HEK293 (cell line): ENCODE measurements at regions not wholly inside any gene's neighbourhood (a gene's known extent, or its start where the extent isn't known, plus 50 kb on each side); places are given as distances from the start of the nearest gene placed in this dataset.

Source experiments
- KLF16 ChIP-seq: fragments of 450-650 bp; formaldehyde crosslinking; IDR thresholded peaks from 2 replicates; pipeline ENCODE4 v1.5.1; 2017; ENCODE audit warnings: missing biosample characterization, missing genetic modification characterization
- ZNF830 ChIP-seq: fragments of 450-650 bp; IDR thresholded peaks from 2 replicates; pipeline ENCODE4 v1.5.0; 2018; ENCODE audit warnings: missing biosample characterization, missing genetic modification characterization, low read depth, mild to moderate bottlenecking, moderate library complexity
- TF ChIP-seq, protein P1 (sequence below): fragments of 450-650 bp; formaldehyde crosslinking; optimal IDR thresholded peaks from 2 replicates; pipeline ENCODE3; 2016; ENCODE audit warnings: missing biosample characterization, mild to moderate bottlenecking, missing genetic modification characterization
- TF ChIP-seq, protein P2 (sequence below): fragments of 450-650 bp; formaldehyde crosslinking; IDR thresholded peaks from 2 replicates; pipeline ENCODE4 v1.5.1; 2016; ENCODE audit warnings: missing biosample characterization, missing genetic modification characterization
- TF ChIP-seq, protein P3 (sequence below): fragments of 450-650 bp; formaldehyde crosslinking; IDR thresholded peaks from 2 replicates; pipeline ENCODE4 v1.5.1; 2016; ENCODE audit warnings: missing biosample characterization, missing genetic modification characterization

DNA sequence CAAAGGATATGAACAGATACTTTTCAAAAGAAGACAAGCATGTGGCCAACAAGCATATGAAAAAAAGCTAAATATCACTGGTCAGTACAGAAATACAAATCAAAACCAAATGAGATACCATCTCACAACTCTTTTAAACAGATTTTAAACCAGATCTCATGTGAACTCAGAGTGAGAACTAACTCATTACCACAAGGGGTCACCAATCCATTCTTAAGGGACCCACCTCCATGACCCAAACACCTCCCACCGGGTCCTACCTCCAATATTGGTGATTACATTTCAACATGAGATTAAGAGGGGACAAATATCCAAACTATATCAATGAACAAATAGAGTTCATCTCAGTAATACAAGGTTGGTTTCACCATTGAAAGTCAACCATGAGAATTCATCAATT, 319.8 kb upstream of the GULP1 start:
- TF ChIP-seq KLF16 (tag by site-specific recombination) (no peak), ZNF830 (no peak)
- TF ChIP-seq, protein P1, sequence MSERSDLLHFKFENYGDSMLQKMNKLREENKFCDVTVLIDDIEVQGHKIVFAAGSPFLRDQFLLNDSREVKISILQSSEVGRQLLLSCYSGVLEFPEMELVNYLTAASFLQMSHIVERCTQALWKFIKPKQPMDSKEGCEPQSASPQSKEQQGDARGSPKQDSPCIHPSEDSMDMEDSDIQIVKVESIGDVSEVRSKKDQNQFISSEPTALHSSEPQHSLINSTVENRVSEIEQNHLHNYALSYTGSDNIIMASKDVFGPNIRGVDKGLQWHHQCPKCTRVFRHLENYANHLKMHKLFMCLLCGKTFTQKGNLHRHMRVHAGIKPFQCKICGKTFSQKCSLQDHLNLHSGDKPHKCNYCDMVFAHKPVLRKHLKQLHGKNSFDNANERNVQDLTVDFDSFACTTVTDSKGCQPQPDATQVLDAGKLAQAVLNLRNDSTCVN, result no peak
- TF ChIP-seq, protein P2, sequence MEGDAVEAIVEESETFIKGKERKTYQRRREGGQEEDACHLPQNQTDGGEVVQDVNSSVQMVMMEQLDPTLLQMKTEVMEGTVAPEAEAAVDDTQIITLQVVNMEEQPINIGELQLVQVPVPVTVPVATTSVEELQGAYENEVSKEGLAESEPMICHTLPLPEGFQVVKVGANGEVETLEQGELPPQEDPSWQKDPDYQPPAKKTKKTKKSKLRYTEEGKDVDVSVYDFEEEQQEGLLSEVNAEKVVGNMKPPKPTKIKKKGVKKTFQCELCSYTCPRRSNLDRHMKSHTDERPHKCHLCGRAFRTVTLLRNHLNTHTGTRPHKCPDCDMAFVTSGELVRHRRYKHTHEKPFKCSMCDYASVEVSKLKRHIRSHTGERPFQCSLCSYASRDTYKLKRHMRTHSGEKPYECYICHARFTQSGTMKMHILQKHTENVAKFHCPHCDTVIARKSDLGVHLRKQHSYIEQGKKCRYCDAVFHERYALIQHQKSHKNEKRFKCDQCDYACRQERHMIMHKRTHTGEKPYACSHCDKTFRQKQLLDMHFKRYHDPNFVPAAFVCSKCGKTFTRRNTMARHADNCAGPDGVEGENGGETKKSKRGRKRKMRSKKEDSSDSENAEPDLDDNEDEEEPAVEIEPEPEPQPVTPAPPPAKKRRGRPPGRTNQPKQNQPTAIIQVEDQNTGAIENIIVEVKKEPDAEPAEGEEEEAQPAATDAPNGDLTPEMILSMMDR, result no peak
- TF ChIP-seq, protein P3, sequence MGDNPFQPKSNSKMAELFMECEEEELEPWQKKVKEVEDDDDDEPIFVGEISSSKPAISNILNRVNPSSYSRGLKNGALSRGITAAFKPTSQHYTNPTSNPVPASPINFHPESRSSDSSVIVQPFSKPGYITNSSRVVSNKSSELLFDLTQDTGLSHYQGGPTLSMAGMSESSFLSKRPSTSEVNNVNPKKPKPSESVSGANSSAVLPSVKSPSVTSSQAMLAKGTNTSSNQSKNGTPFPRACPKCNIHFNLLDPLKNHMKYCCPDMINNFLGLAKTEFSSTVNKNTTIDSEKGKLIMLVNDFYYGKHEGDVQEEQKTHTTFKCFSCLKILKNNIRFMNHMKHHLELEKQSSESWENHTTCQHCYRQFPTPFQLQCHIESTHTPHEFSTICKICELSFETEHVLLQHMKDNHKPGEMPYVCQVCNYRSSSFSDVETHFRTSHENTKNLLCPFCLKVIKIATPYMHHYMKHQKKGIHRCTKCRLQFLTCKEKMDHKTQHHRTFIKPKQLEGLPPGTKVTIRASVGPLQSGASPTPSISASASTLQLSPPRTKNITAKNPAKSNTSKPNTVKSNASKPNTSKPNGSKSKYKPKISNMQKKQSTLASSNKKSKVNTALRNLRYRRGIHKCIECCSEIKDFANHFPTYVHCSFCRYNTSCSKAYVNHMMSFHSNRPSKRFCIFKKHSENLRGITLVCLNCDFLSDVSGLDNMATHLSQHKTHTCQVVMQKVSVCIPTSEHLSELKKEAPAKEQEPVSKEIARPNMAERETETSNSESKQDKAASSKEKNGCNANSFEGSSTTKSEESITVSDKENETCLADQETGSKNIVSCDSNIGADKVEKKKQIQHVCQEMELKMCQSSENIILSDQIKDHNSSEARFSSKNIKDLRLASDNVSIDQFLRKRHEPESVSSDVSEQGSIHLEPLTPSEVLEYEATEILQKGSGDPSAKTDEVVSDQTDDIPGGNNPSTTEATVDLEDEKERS (tag by site-specific recombination), result no peak
